Natural killer cell (primary cell): ENCODE measurements at regions not wholly inside any gene's neighbourhood (a gene's known extent, or its start where the extent isn't known, plus 50 kb on each side); places are given as distances from the start of the nearest gene placed in this dataset.

Source experiments
- ATAC-seq, 3 donors: fragments of 150-1000 bp in 2 of 3; fragments of 200-7000 bp in 1 of 3; cut with Tn5 transposase; 1 replicate in 1 of 3; 2 replicates in 2 of 3; pipeline ENCODE4 v1.10.0; 2021; ENCODE audit warnings: mild to moderate bottlenecking in 2 of 3, moderate library complexity in 2 of 3
- DNase-seq, 2 donors: peaks; one replicate each; pipeline versions ENCODE4 v3.0.0 to v3.0.0-alpha.2; 2013 to 2021; ENCODE audit warnings: mixed read lengths in 1 of 2
- H3K27ac ChIP-seq: one replicate; pipeline ENCODE4 v1.5.1; 2013; ENCODE audit warnings: mild to moderate bottlenecking, low read length
- H3K27me3 ChIP-seq: one replicate; pipeline ENCODE4 v1.6.1; 2013; ENCODE audit warnings: low read length; ENCODE audit not compliant: control insufficient read depth, insufficient read depth
- H3K36me3 ChIP-seq: one replicate; pipeline ENCODE4 v1.6.1; 2013; ENCODE audit warnings: low read length; ENCODE audit not compliant: control insufficient read depth, insufficient read depth
- H3K4me1 ChIP-seq: one replicate; pipeline ENCODE4 v1.6.1; 2013; ENCODE audit warnings: low read length; ENCODE audit not compliant: control insufficient read depth, insufficient read depth
- H3K4me3 ChIP-seq: one replicate; pipeline ENCODE4 v1.5.1; 2013; ENCODE audit warnings: low read length
- H3K9me3 ChIP-seq: one replicate; pipeline ENCODE4 v1.6.1; 2013; ENCODE audit warnings: low read length; ENCODE audit not compliant: control insufficient read depth, insufficient read depth
- H3K27ac Mint-ChIP-seq, 2 donors: one replicate each; pipeline ENCODE4 v1.8.0; 2022; ENCODE audit warnings: mild to moderate bottlenecking in 2 of 2, mixed read lengths in 2 of 2, moderate library complexity in 1 of 2
- H3K27me3 Mint-ChIP-seq, 2 donors: one replicate each; pipeline ENCODE4 v1.8.0; 2022; ENCODE audit warnings: low read depth in 2 of 2, mixed read lengths in 2 of 2
- H3K36me3 Mint-ChIP-seq: one replicate; pipeline ENCODE4 v1.8.0; 2022; ENCODE audit warnings: mixed read lengths
- H3K4me1 Mint-ChIP-seq, 2 donors: one replicate each; pipeline ENCODE4 v1.8.0; 2022; ENCODE audit warnings: mixed read lengths in 2 of 2
- H3K4me3 Mint-ChIP-seq: one replicate; pipeline ENCODE4 v1.8.0; 2022; ENCODE audit warnings: mild to moderate bottlenecking, moderate library complexity, mixed read lengths
- H3K9me3 Mint-ChIP-seq, 2 donors: one replicate each; pipeline ENCODE4 v1.8.0; 2022; ENCODE audit warnings: mixed read lengths in 2 of 2
- CTCF ChIP-seq: fragments of 200-600 bp; IDR thresholded peaks from one replicate; pipeline ENCODE4 v1.8.0; 2022; ENCODE audit warnings: antibody characterized with exemption
- WGBS: methylation state at CpG from one replicate; pipeline ENCODE4 v1.1.7; 2013; ENCODE audit warnings: missing lambda C conversion rate; ENCODE audit not compliant: insufficient coverage; 5-methylcytosine and 5-hydroxymethylcytosine counted together
- intact Hi-C: fragments of 100-400 bp; cut with micrococcal nuclease; formaldehyde crosslinking; loops from one replicate; pipeline ENCODE4 v1.14.2; 2022

- Mint-ChIP-seq H3K4me3 (no peak overlapping the region), H3K4me1 (no peaks in the 10 kb centered on the region), H3K27me3 (no peaks in the 10 kb centered on the region), H3K27ac (no peak overlapping the region), H3K36me3 (peaks cover 5% of the 10 kb centered on the region), H3K9me3 (peaks cover 0 to 4% of the 10 kb centered on the region in 2 donors)
- H3K36me3 ChIP-seq: no peaks in the 10 kb centered on the region
- H3K27ac ChIP-seq: no peak overlapping the region
- intact Hi-C loops: no loop called here
- H3K27me3 ChIP-seq: no peaks in the 10 kb centered on the region
- TF ChIP-seq CTCF: no peak
- DNase-seq (no peak), ATAC-seq (no peak)
- 86% methylated on average over 2 of the region's 2 CpGs for WGBS
- no peaks in the 10 kb centered on the region for H3K4me1 ChIP-seq
- H3K4me3 ChIP-seq: no peak overlapping the region
- peaks cover 3% of the 10 kb centered on the region for H3K9me3 ChIP-seq
These were observed 1080.9 kb downstream of the SORCS1 start for GRCh38 chr10:106083572-106083971.

GRCh38 chr10:106082865-106083264 lies 1081.6 kb downstream of the SORCS1 start:
- DNase-seq (no peak), ATAC-seq (no peak)
- H3K27ac ChIP-seq: no peak overlapping the region
- no peak for TF ChIP-seq CTCF
- Mint-ChIP-seq H3K4me1 (no peaks in the 10 kb centered on the region), H3K9me3 (peaks cover 3 to 7% of the 10 kb centered on the region in 2 donors), H3K27ac (no peak overlapping the region), H3K4me3 (no peak overlapping the region), H3K36me3 (peaks cover 10% of the 10 kb centered on the region), H3K27me3 (no peaks in the 10 kb centered on the region)
- no peaks in the 10 kb centered on the region for H3K4me1 ChIP-seq
- 83% methylated on average over 2 of the region's 3 CpGs for WGBS
- H3K4me3 ChIP-seq: no peak overlapping the region
- intact Hi-C loops: no loop called here
- H3K36me3 ChIP-seq: no peaks in the 10 kb centered on the region
- peaks cover 3% of the 10 kb centered on the region for H3K9me3 ChIP-seq
- H3K27me3 ChIP-seq: no peaks in the 10 kb centered on the region

GRCh38 chr10:106078895-106079576 lies 1085.5 kb downstream of the SORCS1 start:
- Histone ChIP-seq H3K4me1 (no peaks in the 10 kb centered on the region), H3K9me3 (peaks cover 3% of the 10 kb centered on the region), H3K27ac (no peak overlapping the region), H3K27me3 (no peaks in the 10 kb centered on the region), H3K4me3 (no peak overlapping the region), H3K36me3 (no peaks in the 10 kb centered on the region)
- no peak overlapping the region for H3K27ac Mint-ChIP-seq
- no peak for DNase-seq
- intact Hi-C loops: no loop called here
- H3K4me3 Mint-ChIP-seq: no peak overlapping the region
- H3K4me1 Mint-ChIP-seq: no peaks in the 10 kb centered on the region
- H3K36me3 Mint-ChIP-seq: peaks cover 7% of the 10 kb centered on the region
- no peak for TF ChIP-seq CTCF
- 71% methylated on average over 9 of the region's 9 CpGs for WGBS
- ATAC-seq: no peak
- H3K27me3 Mint-ChIP-seq: no peaks in the 10 kb centered on the region
- H3K9me3 Mint-ChIP-seq: peaks cover 8 to 13% of the 10 kb centered on the region in 2 donors

GRCh38 chr10:106076496-106076895 lies 1088.0 kb downstream of the SORCS1 start:
- intact Hi-C loops: no loop called here
- Mint-ChIP-seq H3K27ac (no peak overlapping the region), H3K4me3 (no peak overlapping the region), H3K36me3 (peaks cover 10% of the 10 kb centered on the region), H3K9me3 (peaks cover 11 to 13% of the 10 kb centered on the region in 2 donors), H3K27me3 (no peaks in the 10 kb centered on the region), H3K4me1 (no peaks in the 10 kb centered on the region)
- DNase-seq (no peak), ATAC-seq (no peak)
- Histone ChIP-seq H3K27ac (no peak overlapping the region), H3K9me3 (peaks cover 3% of the 10 kb centered on the region), H3K27me3 (no peaks in the 10 kb centered on the region), H3K4me1 (no peaks in the 10 kb centered on the region), H3K4me3 (no peak overlapping the region), H3K36me3 (no peaks in the 10 kb centered on the region)
- no peak for TF ChIP-seq CTCF
